ENCODE measurements at regions not wholly inside any gene's neighbourhood (a gene's known extent, or its start where the extent isn't known, plus 50 kb on each side); places are given as distances from the start of the nearest gene placed in this dataset.
A peak's percentile ranks its signal among the peaks of the same experiment; 100 is the strongest.
"Not testable (repeated sequence)": the region's sequence is repeated elsewhere in the genome, so short reads cannot be mapped to it uniquely, and the experiment has no call there.

DNA sequence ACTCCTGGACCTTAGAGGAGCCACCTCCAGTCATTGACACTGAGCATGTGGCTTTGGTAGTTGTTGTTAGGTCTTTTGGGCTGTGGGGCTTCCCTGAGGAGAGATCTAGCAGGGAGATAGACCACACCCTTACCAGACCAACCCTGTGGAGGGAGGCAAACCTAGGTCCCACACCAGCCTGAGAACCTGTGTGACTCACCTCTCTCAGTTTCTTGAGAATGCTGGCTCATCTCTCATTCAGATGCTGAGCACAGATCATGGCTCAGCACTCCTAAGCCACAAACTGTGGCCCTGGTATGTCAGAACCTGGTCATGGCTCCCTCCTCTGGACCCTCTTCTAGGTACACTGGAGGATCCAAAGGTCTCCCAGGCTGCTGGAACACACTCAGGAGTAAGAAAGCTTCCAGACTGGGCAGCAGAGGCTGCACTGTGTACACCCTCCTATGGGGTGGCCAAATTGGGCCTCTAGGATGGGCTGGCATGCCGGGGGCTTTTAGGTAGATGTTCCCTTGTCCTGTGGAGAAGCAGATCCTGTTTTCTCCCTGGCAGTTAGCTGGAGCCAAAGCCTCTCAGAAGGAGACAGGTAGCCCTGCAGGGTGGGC lies 1294.5 kb downstream of the KHDRBS2 start:
- TF ChIP-seq, protein P1, sequence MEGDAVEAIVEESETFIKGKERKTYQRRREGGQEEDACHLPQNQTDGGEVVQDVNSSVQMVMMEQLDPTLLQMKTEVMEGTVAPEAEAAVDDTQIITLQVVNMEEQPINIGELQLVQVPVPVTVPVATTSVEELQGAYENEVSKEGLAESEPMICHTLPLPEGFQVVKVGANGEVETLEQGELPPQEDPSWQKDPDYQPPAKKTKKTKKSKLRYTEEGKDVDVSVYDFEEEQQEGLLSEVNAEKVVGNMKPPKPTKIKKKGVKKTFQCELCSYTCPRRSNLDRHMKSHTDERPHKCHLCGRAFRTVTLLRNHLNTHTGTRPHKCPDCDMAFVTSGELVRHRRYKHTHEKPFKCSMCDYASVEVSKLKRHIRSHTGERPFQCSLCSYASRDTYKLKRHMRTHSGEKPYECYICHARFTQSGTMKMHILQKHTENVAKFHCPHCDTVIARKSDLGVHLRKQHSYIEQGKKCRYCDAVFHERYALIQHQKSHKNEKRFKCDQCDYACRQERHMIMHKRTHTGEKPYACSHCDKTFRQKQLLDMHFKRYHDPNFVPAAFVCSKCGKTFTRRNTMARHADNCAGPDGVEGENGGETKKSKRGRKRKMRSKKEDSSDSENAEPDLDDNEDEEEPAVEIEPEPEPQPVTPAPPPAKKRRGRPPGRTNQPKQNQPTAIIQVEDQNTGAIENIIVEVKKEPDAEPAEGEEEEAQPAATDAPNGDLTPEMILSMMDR (conservative IDR thresholded peaks at IDR 0.05) = no peak

DNA sequence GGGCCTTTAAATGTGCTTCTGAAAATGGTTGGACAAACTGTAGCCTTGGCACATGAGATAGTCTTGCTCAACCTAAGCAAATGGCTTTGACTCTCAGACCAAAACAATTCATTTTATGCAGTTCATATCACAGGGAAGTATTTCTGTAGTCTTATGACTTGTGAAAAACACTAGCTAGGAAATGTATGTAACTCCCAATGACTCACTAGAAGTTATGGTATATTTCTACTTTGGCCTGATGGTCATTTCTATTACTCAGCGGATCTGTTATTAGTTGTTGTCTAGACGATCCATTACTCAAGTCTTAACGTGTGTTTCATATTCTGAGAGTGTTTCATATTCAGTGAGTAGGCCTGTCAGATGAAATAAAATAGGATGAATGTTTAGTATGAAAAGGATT lies 1333.5 kb downstream of the KHDRBS2 start:
- TF ChIP-seq, protein P1 (conservative IDR thresholded peaks at IDR 0.05) = no peak
- no peak overlapping the region for H3K27ac ChIP-seq

More for the DNA sequence above, 1294.5 kb downstream of the KHDRBS2 start:
- H3K27ac ChIP-seq = no peak overlapping the region

DNA sequence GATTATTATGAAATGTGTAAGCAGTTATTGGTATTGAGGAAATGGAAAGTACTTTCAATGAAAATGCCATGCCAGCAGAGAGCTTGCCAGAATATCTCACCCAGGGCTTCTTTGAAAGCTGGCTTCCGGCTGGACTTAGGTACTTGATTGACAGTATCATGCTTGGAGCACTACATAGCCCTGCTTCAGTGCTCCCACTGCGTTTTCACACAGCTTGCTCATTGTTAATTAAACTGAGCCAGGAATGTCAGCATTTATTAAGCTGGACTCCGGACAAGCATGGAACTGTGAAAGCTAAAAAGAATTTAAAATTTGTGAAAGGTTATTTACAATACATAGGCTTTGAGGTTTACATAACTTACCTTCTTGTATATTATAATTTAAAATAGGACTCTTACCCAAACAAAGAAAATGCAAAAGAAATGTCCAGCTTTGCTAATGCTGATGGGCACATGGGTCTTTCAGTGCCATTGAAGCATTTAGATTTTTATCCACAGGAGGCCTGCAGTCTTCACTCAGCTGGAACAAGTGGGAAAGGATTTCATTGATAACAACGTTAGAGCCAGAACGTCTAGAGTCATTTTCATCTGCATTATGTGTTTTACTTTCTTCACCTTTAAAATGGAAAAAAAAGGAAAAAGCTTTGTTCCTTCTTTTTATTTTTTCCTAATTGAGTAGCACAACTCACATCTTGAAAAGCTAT lies 1335.7 kb downstream of the KHDRBS2 start:
- H3K27ac ChIP-seq = not testable (repeated sequence)

DNA sequence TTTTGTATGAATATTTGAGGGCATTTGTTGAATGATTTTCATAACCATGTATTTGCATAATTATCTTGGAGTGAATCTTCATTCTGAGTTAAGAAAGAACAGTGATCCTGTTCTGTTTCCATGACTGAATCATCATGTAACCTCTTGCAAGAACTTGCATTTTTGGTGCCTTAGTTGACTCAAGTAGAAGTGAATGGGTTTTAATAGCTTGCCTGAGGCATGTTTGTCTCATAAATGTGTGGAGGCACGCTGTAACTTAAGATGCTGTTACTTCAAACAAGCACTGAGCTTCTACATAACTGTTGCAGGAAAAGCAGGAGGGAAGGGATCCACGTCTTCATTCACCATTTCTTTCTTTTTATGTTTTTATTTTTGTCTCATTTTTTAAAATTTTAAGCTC lies 1338.6 kb downstream of the KHDRBS2 start:
- H3K27ac ChIP-seq = not testable (repeated sequence)

DNA sequence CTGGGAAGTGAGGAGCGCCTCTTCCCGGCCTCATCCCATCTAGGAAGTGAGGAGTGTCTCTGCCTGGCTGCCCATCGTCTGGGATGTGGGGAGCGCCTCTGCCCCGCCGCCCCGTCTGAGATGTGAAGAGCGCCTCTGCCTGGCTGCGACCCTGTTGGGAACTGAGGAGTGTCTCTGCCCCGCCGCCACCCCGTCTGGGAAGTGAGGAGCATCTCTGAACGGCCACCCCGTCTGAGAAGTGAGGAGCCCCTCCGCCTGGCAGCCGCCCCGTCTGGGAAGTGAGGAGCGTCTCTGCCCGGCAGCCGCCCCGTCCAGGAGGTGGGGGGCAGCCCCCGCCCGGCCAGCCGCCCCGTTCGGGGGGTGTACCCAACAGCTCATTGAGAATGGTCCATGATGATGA lies 1341.2 kb downstream of the KHDRBS2 start:
- H3K27ac ChIP-seq = not testable (repeated sequence)

DNA sequence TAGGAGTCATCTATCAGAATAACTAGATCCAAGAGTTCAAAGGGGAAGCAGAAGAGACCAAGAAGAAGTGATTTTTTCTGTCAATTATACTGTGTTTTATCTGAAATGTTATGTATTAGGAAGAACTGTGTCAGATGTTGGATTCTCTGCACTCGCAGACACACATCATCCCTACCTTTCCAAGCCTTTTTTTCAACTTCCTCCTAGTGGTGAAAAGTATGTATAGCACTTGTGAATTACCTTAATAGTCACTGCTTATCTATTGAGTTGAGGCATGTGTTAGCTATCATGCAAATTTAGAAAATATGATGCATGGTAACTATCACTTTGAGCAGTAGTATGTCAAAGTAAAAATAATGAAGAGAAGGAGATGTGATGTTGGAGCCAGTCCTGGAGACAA lies 1350.1 kb downstream of the KHDRBS2 start:
- H3K27ac ChIP-seq = not testable (repeated sequence)

DNA sequence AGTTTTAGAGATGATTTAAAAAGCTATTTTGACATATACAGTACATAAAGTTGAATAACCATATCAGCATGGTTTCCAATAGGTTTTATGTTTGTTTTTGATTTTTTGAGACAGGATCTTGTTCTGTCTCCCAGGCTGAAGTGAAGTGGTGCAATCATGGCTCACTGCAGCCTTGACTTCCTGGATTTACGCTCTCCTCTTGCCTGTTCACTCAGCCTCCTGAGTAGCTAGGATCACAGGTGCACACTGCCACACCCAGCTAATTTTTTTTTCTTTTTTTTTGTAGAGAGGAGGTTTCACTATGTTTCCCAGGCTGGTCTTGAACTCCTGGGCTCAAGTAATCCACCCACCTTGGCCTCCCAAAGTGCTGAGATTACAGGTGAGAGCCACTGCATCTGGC lies 1366.4 kb downstream of the KHDRBS2 start:
- H3K27ac ChIP-seq = not testable (repeated sequence)

DNA sequence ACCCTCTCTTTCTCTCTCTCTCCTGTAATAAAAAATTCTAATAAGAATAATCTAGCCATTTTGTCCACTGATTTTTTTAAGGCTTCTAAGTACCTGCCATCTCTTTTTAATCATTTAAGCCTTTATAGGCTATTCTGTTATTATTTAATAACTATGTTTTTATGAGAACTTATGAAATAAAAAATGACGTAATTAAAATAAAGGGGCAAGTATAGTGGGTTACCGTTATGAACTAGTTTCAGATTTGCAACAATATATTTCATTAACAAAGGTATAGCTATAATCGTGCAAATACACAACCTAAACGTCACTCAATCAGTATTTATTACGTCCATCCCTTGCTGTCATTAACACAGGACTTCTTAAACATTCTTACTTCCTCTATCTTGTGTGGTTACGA lies 1382.2 kb downstream of the KHDRBS2 start:
- not testable (repeated sequence) for H3K27ac ChIP-seq

DNA sequence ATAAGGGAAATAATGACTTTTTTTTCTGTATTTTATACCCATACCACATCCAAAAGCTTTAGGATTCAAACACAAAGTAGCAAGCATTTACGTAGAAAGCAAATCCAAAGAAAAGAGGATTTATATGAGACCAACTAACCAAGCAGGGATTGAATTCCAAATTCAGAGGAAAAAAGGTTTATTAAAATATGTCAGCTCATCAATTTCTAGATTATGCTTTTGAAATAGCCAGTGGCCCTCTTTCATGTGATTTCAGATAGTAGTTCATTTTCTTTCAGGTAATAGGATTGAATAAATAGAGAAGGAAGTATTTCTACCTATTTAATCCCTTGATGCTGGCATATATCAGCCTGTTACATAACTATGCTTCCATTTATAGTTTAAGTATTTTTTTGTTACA lies 1392.7 kb downstream of the KHDRBS2 start:
- H3K27ac ChIP-seq = not testable (repeated sequence)

DNA sequence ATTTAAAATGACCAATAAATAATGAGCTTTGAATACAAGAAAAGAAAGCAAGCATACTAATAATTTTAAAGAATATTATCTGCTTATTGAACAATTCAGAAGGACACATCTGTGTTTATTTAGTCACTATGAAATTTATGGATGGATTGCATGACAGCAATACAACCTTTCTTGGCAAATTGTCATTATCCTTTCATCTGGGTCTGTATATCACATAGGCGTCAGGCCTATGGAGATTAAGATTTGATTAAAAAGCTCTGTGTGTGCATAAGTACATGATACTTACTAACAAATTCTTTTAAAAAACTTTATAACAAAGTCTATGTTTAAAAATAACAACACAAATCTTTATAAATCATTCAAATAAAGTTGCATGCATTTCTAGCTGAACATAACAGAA lies 1394.4 kb downstream of the KHDRBS2 start:
- no peak overlapping the region for H3K27ac ChIP-seq
- TF ChIP-seq, protein P1 (conservative IDR thresholded peaks at IDR 0.05) = no peak

DNA sequence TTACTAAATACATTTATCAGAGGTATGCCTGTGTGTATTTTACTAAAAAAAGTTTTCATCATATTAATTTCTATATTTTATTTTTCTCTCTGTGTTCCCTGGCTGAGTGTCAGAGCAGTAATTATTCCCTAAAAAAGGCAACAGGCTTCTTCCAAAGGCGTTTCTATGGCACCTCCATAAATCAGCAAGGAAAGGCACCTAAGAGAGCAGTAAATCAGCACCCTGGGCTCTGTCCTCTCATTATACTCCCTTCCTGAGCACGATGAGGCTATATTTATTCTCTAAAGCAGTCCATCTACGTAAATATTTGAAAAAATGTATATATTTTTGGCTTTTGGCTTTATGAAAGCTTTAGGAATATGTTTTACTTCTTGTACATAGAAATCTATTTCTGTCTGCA lies 1408.6 kb downstream of the KHDRBS2 start:
- H3K27ac ChIP-seq = not testable (repeated sequence)

DNA sequence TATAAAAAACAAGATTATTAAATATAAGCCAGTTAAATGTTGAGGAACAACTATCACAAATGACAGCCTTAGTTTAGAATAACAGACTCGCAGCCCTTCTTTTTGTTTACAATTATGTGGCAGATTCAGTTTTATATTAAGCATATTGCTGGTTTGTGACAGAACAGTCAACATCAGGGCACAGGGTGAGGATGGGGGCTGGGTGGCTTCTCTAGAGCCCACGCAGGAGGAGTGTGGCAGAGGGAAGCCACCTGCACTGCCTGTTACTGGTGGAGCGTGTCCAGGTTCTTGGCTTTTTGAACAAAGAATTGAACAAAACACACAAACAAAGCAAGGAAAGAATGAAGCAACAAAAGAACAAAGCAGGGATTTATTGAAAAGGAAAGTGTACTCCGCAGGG lies 1415.2 kb downstream of the KHDRBS2 start:
- peak overlapping the region; percentile 86 for H3K27ac ChIP-seq

DNA sequence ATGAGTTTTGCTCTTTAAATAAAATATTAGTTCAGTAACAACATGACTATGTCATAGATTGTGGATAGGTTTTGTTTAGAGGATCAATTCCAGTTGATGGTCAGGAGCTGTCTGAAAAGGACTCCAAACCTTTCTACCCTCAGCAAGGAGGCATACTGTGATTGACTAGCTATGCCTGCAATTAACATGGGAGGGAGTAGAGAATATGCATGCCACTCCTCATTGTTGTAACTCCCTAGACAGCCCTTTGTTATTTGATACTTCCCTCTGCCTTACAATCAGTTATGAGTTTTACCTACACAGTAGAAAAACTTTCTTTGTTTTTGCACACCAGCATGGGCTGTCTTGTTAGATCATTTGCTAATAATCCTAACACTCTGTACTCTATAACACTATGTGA lies 1418.5 kb downstream of the KHDRBS2 start:
- no peak overlapping the region for H3K27ac ChIP-seq
- TF ChIP-seq, protein P1 (conservative IDR thresholded peaks at IDR 0.05) = no peak
